ENCODE measurements at regions not wholly inside any gene's neighbourhood (a gene's known extent, or its start where the extent isn't known, plus 50 kb on each side); places are given as distances from the start of the nearest gene placed in this dataset.

DNA sequence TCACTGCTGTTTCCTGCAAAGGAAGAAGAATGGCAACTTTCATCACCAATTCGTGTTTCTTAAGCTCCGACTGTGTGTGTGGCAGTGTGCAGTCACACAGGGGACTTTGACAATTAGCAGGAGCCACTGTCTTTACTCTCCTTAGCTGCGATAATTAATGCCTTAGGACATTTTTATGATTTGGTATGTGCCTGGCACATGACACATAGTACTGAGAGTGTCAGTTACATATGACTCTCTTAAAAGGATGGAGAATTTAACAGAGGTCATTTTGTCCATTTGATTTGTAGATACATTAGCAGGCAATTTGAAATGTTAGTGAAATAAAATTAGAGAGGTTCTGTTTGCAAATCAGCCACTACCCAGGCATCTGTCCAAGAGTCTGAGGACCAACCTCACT lies 128.9 kb upstream of the VEPH1 start:
- TF ChIP-seq, protein P1, sequence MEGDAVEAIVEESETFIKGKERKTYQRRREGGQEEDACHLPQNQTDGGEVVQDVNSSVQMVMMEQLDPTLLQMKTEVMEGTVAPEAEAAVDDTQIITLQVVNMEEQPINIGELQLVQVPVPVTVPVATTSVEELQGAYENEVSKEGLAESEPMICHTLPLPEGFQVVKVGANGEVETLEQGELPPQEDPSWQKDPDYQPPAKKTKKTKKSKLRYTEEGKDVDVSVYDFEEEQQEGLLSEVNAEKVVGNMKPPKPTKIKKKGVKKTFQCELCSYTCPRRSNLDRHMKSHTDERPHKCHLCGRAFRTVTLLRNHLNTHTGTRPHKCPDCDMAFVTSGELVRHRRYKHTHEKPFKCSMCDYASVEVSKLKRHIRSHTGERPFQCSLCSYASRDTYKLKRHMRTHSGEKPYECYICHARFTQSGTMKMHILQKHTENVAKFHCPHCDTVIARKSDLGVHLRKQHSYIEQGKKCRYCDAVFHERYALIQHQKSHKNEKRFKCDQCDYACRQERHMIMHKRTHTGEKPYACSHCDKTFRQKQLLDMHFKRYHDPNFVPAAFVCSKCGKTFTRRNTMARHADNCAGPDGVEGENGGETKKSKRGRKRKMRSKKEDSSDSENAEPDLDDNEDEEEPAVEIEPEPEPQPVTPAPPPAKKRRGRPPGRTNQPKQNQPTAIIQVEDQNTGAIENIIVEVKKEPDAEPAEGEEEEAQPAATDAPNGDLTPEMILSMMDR (conservative IDR thresholded peaks at IDR 0.05 in 1 of 2, IDR thresholded peaks at IDR 0.05 in 1 of 2; ENCODE audit: low read depth in 1 of 2, low read length in 2 of 2) = no peak
- no peak for TF ChIP-seq EZH2 (IDR thresholded peaks at IDR 0.05; ENCODE audit: low read length, missing control alignments)
